ENCODE measurements at regions not wholly inside any gene's neighbourhood (a gene's known extent, or its start where the extent isn't known, plus 50 kb on each side); places are given as distances from the start of the nearest gene placed in this dataset.

- TF ChIP-seq POLR2A (IDR thresholded peaks at IDR 0.05; ENCODE audit: low read length) (no peak), GATA1 (IDR thresholded peaks at IDR 0.05; ENCODE audit: low read depth, low read length) (no peak)
Measured at GRCh38 chr4:135227842-135228241, 1026.3 kb upstream of the PABPC4L start.
